Astrocyte (in vitro differentiated cells and primary cell): ENCODE measurements at regions not wholly inside any gene's neighbourhood (a gene's known extent, or its start where the extent isn't known, plus 50 kb on each side); places are given as distances from the start of the nearest gene placed in this dataset.

Experiments
- EZH2 ChIP-seq: IDR thresholded peaks from 2 replicates; pipeline ENCODE4 v1.6.1; 2012; ENCODE audit warnings: mild to moderate bottlenecking, low read length, inconsistent platforms; ENCODE audit not compliant: insufficient read depth
- TF ChIP-seq, protein P1 (sequence below): IDR thresholded peaks from 2 replicates; pipeline ENCODE4 v1.5.1; 2011; ENCODE audit warnings: low read depth, mild to moderate bottlenecking, inconsistent platforms, low read length, moderate library complexity; ENCODE audit not compliant: insufficient read depth

- TF ChIP-seq, protein P1, sequence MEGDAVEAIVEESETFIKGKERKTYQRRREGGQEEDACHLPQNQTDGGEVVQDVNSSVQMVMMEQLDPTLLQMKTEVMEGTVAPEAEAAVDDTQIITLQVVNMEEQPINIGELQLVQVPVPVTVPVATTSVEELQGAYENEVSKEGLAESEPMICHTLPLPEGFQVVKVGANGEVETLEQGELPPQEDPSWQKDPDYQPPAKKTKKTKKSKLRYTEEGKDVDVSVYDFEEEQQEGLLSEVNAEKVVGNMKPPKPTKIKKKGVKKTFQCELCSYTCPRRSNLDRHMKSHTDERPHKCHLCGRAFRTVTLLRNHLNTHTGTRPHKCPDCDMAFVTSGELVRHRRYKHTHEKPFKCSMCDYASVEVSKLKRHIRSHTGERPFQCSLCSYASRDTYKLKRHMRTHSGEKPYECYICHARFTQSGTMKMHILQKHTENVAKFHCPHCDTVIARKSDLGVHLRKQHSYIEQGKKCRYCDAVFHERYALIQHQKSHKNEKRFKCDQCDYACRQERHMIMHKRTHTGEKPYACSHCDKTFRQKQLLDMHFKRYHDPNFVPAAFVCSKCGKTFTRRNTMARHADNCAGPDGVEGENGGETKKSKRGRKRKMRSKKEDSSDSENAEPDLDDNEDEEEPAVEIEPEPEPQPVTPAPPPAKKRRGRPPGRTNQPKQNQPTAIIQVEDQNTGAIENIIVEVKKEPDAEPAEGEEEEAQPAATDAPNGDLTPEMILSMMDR, result no peak
- TF ChIP-seq EZH2, result no peak
Measured at GRCh38 chr7:85237721-85238120, 50.9 kb upstream of the SEMA3D start.
